A204.1 (cell line): ENCODE measurements at regions not wholly inside any gene's neighbourhood (a gene's known extent, or its start where the extent isn't known, plus 50 kb on each side); places are given as distances from the start of the nearest gene placed in this dataset.
"Not testable (repeated sequence)": the region's sequence is repeated elsewhere in the genome, so short reads cannot be mapped to it uniquely, and the experiment has no call there.

ENCODE experiments used
- FAIRE-seq: peaks from 2 replicates; lab custom pipeline; 2012; peaks lifted over from hg19 to GRCh38; lab: Jason Lieb, UNC

- FAIRE-seq = no peak
Observed at GRCh38 chr1:157213836-157214235, 75.6 kb upstream of the ETV3 start.

GRCh38 chr1:157209514-157209913 is 71.3 kb upstream of the ETV3 start:
- no peak for FAIRE-seq

GRCh38 chr1:157205982-157206381 is 67.8 kb upstream of the ETV3 start:
- FAIRE-seq = not testable (repeated sequence)

GRCh38 chr1:157203166-157203565 is 65.0 kb upstream of the ETV3 start:
- no peak for FAIRE-seq

- FAIRE-seq = no peak
Observed at GRCh38 chr1:157202331-157202730, 64.1 kb upstream of the ETV3 start.

GRCh38 chr1:157201767-157202166 is 63.6 kb upstream of the ETV3 start:
- FAIRE-seq = no peak

GRCh38 chr1:157200451-157200850 is 62.3 kb upstream of the ETV3 start:
- no peak for FAIRE-seq

- no peak for FAIRE-seq
Observed at GRCh38 chr1:157199421-157199755, 61.2 kb upstream of the ETV3 start.

GRCh38 chr1:157198619-157199420 is 60.6 kb upstream of the ETV3 start:
- FAIRE-seq = no peak

GRCh38 chr1:157197906-157198435 is 59.8 kb upstream of the ETV3 start:
- FAIRE-seq = no peak

- FAIRE-seq = not testable (repeated sequence)
Observed at GRCh38 chr1:157196670-157197456, 58.7 kb upstream of the ETV3 start.

- no peak for FAIRE-seq
Observed at GRCh38 chr1:157196245-157196543, 58.0 kb upstream of the ETV3 start.

GRCh38 chr1:157195521-157196244 is 57.5 kb upstream of the ETV3 start:
- FAIRE-seq = no peak

GRCh38 chr1:157194731-157195520 is 56.7 kb upstream of the ETV3 start:
- FAIRE-seq = no peak

- no peak for FAIRE-seq
Observed at GRCh38 chr1:157193702-157194391, 55.7 kb upstream of the ETV3 start.

GRCh38 chr1:157193219-157193618 is 55.0 kb upstream of the ETV3 start:
- FAIRE-seq = no peak

- FAIRE-seq = no peak
Observed at GRCh38 chr1:157189986-157190982, 52.1 kb upstream of the ETV3 start.

- FAIRE-seq = no peak
Observed at GRCh38 chr1:157189096-157189495, 50.9 kb upstream of the ETV3 start.
